ENCODE measurements at regions not wholly inside any gene's neighbourhood (a gene's known extent, or its start where the extent isn't known, plus 50 kb on each side); places are given as distances from the start of the nearest gene placed in this dataset.

- TF ChIP-seq CTCF (optimal IDR thresholded peaks at IDR 0.05 in 1 of 3, IDR thresholded peaks at IDR 0.05 in 1 of 3, conservative IDR thresholded peaks at IDR 0.05 in 1 of 3; ENCODE audit: extremely low read depth in 1 of 3, insufficient read depth in 2 of 3, low read length in 3 of 3) (no peak), EZH2 (IDR thresholded peaks at IDR 0.05; ENCODE audit: low read length) (no peak)
Observed at GRCh38 chr7:19375976-19376375, 230.8 kb upstream of the FERD3L start.
